ENCODE measurements at regions not wholly inside any gene's neighbourhood (a gene's known extent, or its start where the extent isn't known, plus 50 kb on each side); places are given as distances from the start of the nearest gene placed in this dataset.

DNA sequence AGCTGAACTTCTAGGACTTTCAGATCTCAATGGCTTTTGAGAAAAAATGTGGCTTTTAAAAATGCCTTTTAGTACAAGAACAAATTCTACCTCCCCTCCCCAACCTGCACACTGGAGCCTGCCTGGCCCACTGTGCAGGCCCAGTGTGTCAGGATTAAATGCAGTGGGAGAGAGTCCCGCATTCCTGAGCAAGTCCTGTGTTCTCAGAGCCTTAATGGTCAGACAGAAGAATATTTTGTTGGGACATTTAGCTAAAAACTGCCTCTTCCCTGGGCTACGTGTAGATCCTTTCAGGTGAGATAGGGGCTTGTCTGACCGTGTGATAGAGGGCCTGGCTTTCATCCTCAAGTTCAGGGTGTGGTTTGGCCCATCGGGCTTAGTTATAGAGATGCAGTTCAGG lies 63.1 kb upstream of the ESRRB start:
- no peak overlapping the region for H3K4me3 ChIP-seq (ENCODE audit: control insufficient read depth, low read depth, low read length)
- no peak for DNase-seq (ENCODE audit: low read depth)
- TF ChIP-seq, protein P1, sequence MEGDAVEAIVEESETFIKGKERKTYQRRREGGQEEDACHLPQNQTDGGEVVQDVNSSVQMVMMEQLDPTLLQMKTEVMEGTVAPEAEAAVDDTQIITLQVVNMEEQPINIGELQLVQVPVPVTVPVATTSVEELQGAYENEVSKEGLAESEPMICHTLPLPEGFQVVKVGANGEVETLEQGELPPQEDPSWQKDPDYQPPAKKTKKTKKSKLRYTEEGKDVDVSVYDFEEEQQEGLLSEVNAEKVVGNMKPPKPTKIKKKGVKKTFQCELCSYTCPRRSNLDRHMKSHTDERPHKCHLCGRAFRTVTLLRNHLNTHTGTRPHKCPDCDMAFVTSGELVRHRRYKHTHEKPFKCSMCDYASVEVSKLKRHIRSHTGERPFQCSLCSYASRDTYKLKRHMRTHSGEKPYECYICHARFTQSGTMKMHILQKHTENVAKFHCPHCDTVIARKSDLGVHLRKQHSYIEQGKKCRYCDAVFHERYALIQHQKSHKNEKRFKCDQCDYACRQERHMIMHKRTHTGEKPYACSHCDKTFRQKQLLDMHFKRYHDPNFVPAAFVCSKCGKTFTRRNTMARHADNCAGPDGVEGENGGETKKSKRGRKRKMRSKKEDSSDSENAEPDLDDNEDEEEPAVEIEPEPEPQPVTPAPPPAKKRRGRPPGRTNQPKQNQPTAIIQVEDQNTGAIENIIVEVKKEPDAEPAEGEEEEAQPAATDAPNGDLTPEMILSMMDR (conservative IDR thresholded peaks at IDR 0.05; ENCODE audit: control insufficient read depth, insufficient read depth, low read depth, low read length): no peak

DNA sequence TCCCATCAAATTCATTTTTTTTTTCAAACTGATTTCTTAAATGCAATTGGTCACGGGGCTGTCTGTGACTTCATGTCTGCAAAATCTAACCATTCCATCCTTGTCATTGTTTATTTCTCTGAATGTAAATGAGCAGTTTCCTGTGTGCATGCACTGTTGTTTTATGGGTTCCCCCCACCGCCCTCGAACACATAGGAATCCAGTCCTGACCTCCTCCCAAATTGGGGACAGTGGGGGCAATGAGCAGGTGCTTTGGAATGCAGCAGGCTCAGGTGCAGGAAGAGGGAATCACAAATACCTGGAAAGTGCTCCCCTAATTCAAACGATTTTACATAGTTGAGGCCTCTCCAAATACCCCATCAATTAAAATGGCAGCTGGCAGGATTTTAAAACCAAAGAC lies 62.6 kb upstream of the ESRRB start:
- no peak overlapping the region for H3K4me3 ChIP-seq (ENCODE audit: control insufficient read depth, low read depth, low read length)
- TF ChIP-seq, protein P1 (conservative IDR thresholded peaks at IDR 0.05; ENCODE audit: control insufficient read depth, insufficient read depth, low read depth, low read length): no peak
- DNase-seq (ENCODE audit: low read depth): no peak

DNA sequence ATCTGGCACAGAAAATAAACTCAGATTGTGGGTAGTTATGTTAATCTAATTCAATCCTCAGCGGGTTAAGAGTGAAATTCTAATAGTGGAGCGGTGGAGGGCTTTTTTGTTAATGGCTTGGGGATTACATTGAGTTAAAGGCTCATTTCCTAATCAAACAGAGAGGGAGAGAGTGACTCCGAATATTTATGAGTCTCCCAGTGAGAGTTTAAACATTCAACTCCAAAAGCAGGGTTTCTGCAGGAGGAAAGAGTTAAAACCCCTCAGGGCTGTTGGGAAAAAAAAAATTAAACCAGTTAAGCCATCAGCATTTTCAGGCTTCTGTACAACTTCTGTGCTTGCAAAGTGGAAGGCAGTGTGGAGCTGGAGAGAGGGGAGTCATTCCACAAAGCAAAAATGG lies 62.1 kb upstream of the ESRRB start:
- no peak for DNase-seq (ENCODE audit: low read depth)
- TF ChIP-seq, protein P1 (conservative IDR thresholded peaks at IDR 0.05; ENCODE audit: control insufficient read depth, insufficient read depth, low read depth, low read length): no peak
- H3K4me3 ChIP-seq (ENCODE audit: control insufficient read depth, low read depth, low read length): no peak overlapping the region

DNA sequence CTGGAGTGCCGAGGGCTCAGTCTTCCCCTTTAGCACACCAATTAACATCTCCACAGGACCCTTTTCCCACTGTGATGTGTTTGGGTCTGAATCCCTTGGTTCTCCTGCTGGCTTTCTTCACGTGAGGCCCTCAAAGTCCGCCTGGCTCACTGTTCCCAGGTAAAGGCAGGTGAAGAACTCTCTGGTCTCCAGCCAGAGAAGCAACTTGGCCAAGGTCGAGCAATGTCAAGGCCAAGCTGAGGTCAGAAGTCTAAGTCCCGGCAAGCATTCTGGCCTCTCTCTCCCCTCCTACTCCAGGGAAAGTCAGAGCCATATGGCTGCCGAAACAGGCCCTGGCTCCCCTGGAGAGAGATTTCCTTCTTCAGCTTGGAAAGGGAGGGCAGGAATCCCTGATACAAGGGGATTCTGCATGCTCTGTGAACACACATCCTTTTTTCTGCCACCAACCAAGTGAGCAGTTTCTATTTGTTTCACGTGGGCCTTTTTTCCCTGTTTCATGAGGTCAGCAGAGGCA lies 61.4 kb upstream of the ESRRB start:
- no peak for DNase-seq (ENCODE audit: low read depth)
- TF ChIP-seq, protein P1 (conservative IDR thresholded peaks at IDR 0.05; ENCODE audit: control insufficient read depth, insufficient read depth, low read depth, low read length): no peak
- H3K4me3 ChIP-seq (ENCODE audit: control insufficient read depth, low read depth, low read length): no peak overlapping the region

- no peak for DNase-seq (ENCODE audit: low read depth)
- no peak overlapping the region for H3K4me3 ChIP-seq (ENCODE audit: control insufficient read depth, low read depth, low read length)
- TF ChIP-seq, protein P1 (conservative IDR thresholded peaks at IDR 0.05; ENCODE audit: control insufficient read depth, insufficient read depth, low read depth, low read length): no peak
Observed at GRCh38 chr14:76320486-76320885, 55.5 kb upstream of the ESRRB start.

DNA sequence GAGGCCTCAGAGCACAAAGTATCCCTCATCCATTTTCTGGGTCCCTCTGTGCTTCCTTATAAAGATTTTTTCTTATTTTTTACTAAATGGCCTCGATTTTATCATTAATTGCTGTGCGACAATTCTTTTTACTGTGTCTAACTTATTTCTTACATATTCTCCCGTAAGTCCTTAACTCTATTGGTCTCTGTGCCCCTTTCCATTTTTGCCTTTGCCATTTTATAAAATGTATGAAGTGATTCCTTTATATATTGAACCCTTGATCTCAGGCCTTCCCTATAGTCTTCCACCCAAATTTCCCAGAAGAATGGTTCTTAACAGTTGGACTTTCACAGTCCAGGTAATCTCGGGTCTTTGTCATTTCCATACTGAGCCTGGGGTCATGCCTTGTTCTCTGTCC lies 55.0 kb upstream of the ESRRB start:
- TF ChIP-seq, protein P1 (conservative IDR thresholded peaks at IDR 0.05; ENCODE audit: control insufficient read depth, insufficient read depth, low read depth, low read length): no peak
- no peak overlapping the region for H3K4me3 ChIP-seq (ENCODE audit: control insufficient read depth, low read depth, low read length)
- no peak for DNase-seq (ENCODE audit: low read depth)
